ENCODE measurements at regions not wholly inside any gene's neighbourhood (a gene's known extent, or its start where the extent isn't known, plus 50 kb on each side); places are given as distances from the start of the nearest gene placed in this dataset.

DNA sequence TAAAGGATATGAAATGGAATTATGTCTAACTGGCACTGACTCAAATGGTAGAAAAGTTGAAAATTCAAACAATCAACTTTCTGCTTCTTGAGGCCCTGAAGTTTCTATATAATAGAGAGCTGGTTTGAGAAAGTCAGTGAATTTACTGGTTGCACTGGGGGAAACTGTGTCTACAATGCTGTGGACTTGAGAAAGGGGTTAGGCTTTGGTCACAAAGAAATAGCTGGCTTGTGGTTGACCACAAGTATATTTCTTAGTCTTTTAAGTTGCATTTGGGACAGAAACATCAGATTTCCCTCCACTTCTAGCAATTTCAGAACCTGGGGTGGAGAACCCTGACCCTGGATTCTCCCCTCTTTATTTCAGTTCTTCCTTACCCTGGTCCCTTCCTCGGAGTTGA, 192.6 kb upstream of the ACTBL2 start:
- TF ChIP-seq, protein P1, sequence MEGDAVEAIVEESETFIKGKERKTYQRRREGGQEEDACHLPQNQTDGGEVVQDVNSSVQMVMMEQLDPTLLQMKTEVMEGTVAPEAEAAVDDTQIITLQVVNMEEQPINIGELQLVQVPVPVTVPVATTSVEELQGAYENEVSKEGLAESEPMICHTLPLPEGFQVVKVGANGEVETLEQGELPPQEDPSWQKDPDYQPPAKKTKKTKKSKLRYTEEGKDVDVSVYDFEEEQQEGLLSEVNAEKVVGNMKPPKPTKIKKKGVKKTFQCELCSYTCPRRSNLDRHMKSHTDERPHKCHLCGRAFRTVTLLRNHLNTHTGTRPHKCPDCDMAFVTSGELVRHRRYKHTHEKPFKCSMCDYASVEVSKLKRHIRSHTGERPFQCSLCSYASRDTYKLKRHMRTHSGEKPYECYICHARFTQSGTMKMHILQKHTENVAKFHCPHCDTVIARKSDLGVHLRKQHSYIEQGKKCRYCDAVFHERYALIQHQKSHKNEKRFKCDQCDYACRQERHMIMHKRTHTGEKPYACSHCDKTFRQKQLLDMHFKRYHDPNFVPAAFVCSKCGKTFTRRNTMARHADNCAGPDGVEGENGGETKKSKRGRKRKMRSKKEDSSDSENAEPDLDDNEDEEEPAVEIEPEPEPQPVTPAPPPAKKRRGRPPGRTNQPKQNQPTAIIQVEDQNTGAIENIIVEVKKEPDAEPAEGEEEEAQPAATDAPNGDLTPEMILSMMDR (IDR thresholded peaks at IDR 0.05), result no peak
- TF ChIP-seq EZH2 (IDR thresholded peaks at IDR 0.05) (no peak), EZH2phosphoT487 (IDR thresholded peaks at IDR 0.05) (no peak)
